SU-DHL-6 (cell line): ENCODE measurements at regions not wholly inside any gene's neighbourhood (a gene's known extent, or its start where the extent isn't known, plus 50 kb on each side); places are given as distances from the start of the nearest gene placed in this dataset.
"Not testable (repeated sequence)": the region's sequence is repeated elsewhere in the genome, so short reads cannot be mapped to it uniquely, and the experiment has no call there.

Experiments used
- CTCF ChIP-seq: fragments of 200-600 bp; sonication (generic); IDR thresholded peaks from one replicate; pipeline ENCODE4 v1.5.1; 2017; ENCODE audit warnings: antibody characterized with exemption, mild to moderate bottlenecking, low read length, moderate library complexity; ENCODE audit not compliant: insufficient read depth, poor library complexity, severe bottlenecking
- EZH2phosphoT487 ChIP-seq: fragments of 200-600 bp; sonication (generic), shearing (Covaris generic); conservative IDR thresholded peaks from 2 replicates; pipeline ENCODE4 v1.6.1; 2018; ENCODE audit warnings: mild to moderate bottlenecking, antibody characterized with exemption, low read length, moderate library complexity, mixed read lengths

GRCh38 chr1:149657750-149658149, 74.1 kb downstream of the PPIAL4C start:
- not testable (repeated sequence) for TF ChIP-seq CTCF, EZH2phosphoT487
